WI38 (cell line): ENCODE measurements at regions not wholly inside any gene's neighbourhood (a gene's known extent, or its start where the extent isn't known, plus 50 kb on each side); places are given as distances from the start of the nearest gene placed in this dataset.

ENCODE experiments used
- H3K4me3 ChIP-seq: 2 replicates; pipeline ENCODE4 v1.5.1; 2011; ENCODE audit warnings: low read depth, mild to moderate bottlenecking, control low read depth, low read length
- CTCF ChIP-seq: IDR thresholded peaks from 2 replicates; pipeline ENCODE4 v1.5.1; 2012; ENCODE audit warnings: low read depth, mild to moderate bottlenecking, control low read depth, low read length

- no peak overlapping the region for H3K4me3 ChIP-seq
- no peak for TF ChIP-seq CTCF
These were observed 188.8 kb upstream of the PAPPA start for GRCh38 chr9:115964710-115965347.

GRCh38 chr9:115966660-115967059 lies 186.9 kb upstream of the PAPPA start:
- TF ChIP-seq CTCF, result no peak
- H3K4me3 ChIP-seq, result no peak overlapping the region

- no peak for TF ChIP-seq CTCF
These were observed 184.5 kb upstream of the PAPPA start for GRCh38 chr9:115969096-115969495.

GRCh38 chr9:115972362-115972761 lies 181.2 kb upstream of the PAPPA start:
- no peak overlapping the region for H3K4me3 ChIP-seq

More at GRCh38 chr9:115969096-115969495, 184.5 kb upstream of the PAPPA start:
- no peak overlapping the region for H3K4me3 ChIP-seq

GRCh38 chr9:115972843-115973595 lies 180.6 kb upstream of the PAPPA start:
- H3K4me3 ChIP-seq, result no peak overlapping the region

More at GRCh38 chr9:115972362-115972761, 181.2 kb upstream of the PAPPA start:
- no peak for TF ChIP-seq CTCF

GRCh38 chr9:115976781-115977180 lies 176.8 kb upstream of the PAPPA start:
- no peak overlapping the region for H3K4me3 ChIP-seq
- TF ChIP-seq CTCF, result no peak

More at GRCh38 chr9:115972843-115973595, 180.6 kb upstream of the PAPPA start:
- TF ChIP-seq CTCF, result no peak

GRCh38 chr9:115978091-115978490 lies 175.5 kb upstream of the PAPPA start:
- no peak overlapping the region for H3K4me3 ChIP-seq
- no peak for TF ChIP-seq CTCF
